Kidney capillary endothelial cell (primary cell): ENCODE measurements at regions not wholly inside any gene's neighbourhood (a gene's known extent, or its start where the extent isn't known, plus 50 kb on each side); places are given as distances from the start of the nearest gene placed in this dataset.
A peak's percentile ranks its signal among the peaks of the same experiment; 100 is the strongest.

Experiments used
- DNase-seq: peaks from one replicate; pipeline ENCODE4 v3.0.0-alpha.2; 2018; ENCODE audit warnings: low spot score

- no peak for DNase-seq
Measured at GRCh38 chr12:102781117-102781516, 135.9 kb downstream of the PAH start.

- no peak for DNase-seq
Measured at GRCh38 chr12:102776041-102776440, 141.0 kb downstream of the PAH start.

GRCh38 chr12:102769323-102769916 lies 147.6 kb downstream of the PAH start:
- peak; percentile 36 for DNase-seq

GRCh38 chr12:102766961-102767360 lies 150.1 kb downstream of the PAH start:
- no peak for DNase-seq

- no peak for DNase-seq
Measured at GRCh38 chr12:102765736-102766135, 151.3 kb downstream of the PAH start.

GRCh38 chr12:102763471-102763870 lies 153.6 kb downstream of the PAH start:
- no peak for DNase-seq

GRCh38 chr12:102763061-102763460 lies 154.0 kb downstream of the PAH start:
- no peak for DNase-seq

- no peak for DNase-seq
Measured at GRCh38 chr12:102760322-102760721, 156.7 kb downstream of the PAH start.

GRCh38 chr12:102759466-102759865 lies 157.6 kb downstream of the PAH start:
- DNase-seq = no peak

- no peak for DNase-seq
Measured at GRCh38 chr12:102757882-102758226, 159.2 kb downstream of the PAH start.

- no peak for DNase-seq
Measured at GRCh38 chr12:102757154-102757881, 159.7 kb downstream of the PAH start.

GRCh38 chr12:102756530-102756929 lies 160.5 kb downstream of the PAH start:
- no peak for DNase-seq

GRCh38 chr12:102755266-102755665 lies 161.8 kb downstream of the PAH start:
- DNase-seq = no peak

- DNase-seq = no peak
Measured at GRCh38 chr12:102753802-102754201, 163.2 kb downstream of the PAH start.

GRCh38 chr12:102748704-102749103 lies 168.3 kb downstream of the PAH start:
- no peak for DNase-seq

- no peak for DNase-seq
Measured at GRCh38 chr12:102746963-102747362, 170.1 kb downstream of the PAH start.

- DNase-seq = no peak
Measured at GRCh38 chr12:102745971-102746600, 171.0 kb downstream of the PAH start.

GRCh38 chr12:102741196-102741595 lies 175.8 kb downstream of the PAH start:
- no peak for DNase-seq

GRCh38 chr12:102740141-102740955 lies 176.7 kb downstream of the PAH start:
- DNase-seq = peak; percentile 9

GRCh38 chr12:102736328-102736727 lies 180.7 kb downstream of the PAH start:
- DNase-seq = no peak

GRCh38 chr12:102735104-102735503 lies 181.9 kb downstream of the PAH start:
- DNase-seq = no peak

- no peak for DNase-seq
Measured at GRCh38 chr12:102730996-102731395, 186.0 kb downstream of the PAH start.
